ENCODE measurements at regions not wholly inside any gene's neighbourhood (a gene's known extent, or its start where the extent isn't known, plus 50 kb on each side); places are given as distances from the start of the nearest gene placed in this dataset.

- TF ChIP-seq SIN3A (IDR thresholded peaks at IDR 0.05; ENCODE audit: borderline replicate concordance, insufficient read depth, low read depth, low read length), result no peak
- no peak for TF ChIP-seq REST (IDR thresholded peaks at IDR 0.05; ENCODE audit: insufficient read depth in 1 of 2, low read depth in 2 of 2, low read length in 1 of 2)
These were observed 219.0 kb downstream of the GLRX3 start for GRCh38 chr10:130354976-130355795.
